Fibroblast of lung (primary cell): ENCODE measurements at regions not wholly inside any gene's neighbourhood (a gene's known extent, or its start where the extent isn't known, plus 50 kb on each side); places are given as distances from the start of the nearest gene placed in this dataset.

ENCODE experiments used
- EZH2 ChIP-seq: IDR thresholded peaks from 2 replicates; pipeline ENCODE4 v1.5.1; 2012; ENCODE audit warnings: low read length, control low read depth, mild to moderate bottlenecking; ENCODE audit errors: missing control alignments
- TF ChIP-seq, protein P1 (sequence below), 2 donors: IDR thresholded peaks in 1 of 2; conservative IDR thresholded peaks in 1 of 2; 1 replicate in 1 of 2; 2 replicates in 1 of 2; pipeline ENCODE4 v1.5.1; 2011 to 2012; ENCODE audit warnings: low read length in 2 of 2, control low read depth in 1 of 2, inconsistent platforms in 1 of 2, low read depth in 1 of 2, mild to moderate bottlenecking in 1 of 2

DNA sequence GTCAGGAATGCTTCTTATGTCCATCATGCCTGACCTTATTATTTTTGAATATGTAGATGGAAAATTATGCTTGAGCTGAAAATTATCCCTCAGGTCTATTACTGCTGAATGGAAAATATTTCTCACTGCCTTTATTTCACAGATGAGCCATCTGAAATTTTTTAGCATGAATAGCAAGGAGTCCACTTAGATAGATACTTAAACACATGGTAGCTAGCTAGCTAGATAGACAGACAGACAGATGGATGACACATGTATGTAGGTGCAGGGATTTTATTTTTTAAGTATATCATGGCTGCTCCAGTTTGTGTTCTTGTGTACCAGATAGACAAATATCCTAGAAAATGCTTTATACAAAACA lies 645.0 kb downstream of the MMUT start:
- TF ChIP-seq, protein P1, sequence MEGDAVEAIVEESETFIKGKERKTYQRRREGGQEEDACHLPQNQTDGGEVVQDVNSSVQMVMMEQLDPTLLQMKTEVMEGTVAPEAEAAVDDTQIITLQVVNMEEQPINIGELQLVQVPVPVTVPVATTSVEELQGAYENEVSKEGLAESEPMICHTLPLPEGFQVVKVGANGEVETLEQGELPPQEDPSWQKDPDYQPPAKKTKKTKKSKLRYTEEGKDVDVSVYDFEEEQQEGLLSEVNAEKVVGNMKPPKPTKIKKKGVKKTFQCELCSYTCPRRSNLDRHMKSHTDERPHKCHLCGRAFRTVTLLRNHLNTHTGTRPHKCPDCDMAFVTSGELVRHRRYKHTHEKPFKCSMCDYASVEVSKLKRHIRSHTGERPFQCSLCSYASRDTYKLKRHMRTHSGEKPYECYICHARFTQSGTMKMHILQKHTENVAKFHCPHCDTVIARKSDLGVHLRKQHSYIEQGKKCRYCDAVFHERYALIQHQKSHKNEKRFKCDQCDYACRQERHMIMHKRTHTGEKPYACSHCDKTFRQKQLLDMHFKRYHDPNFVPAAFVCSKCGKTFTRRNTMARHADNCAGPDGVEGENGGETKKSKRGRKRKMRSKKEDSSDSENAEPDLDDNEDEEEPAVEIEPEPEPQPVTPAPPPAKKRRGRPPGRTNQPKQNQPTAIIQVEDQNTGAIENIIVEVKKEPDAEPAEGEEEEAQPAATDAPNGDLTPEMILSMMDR (conservative IDR thresholded peaks at IDR 0.05 in 1 of 2, IDR thresholded peaks at IDR 0.05 in 1 of 2; ENCODE audit: low read depth in 1 of 2, low read length in 2 of 2) = no peak
- no peak for TF ChIP-seq EZH2
